ENCODE measurements at regions not wholly inside any gene's neighbourhood (a gene's known extent, or its start where the extent isn't known, plus 50 kb on each side); places are given as distances from the start of the nearest gene placed in this dataset.
"Not testable (repeated sequence)": the region's sequence is repeated elsewhere in the genome, so short reads cannot be mapped to it uniquely, and the experiment has no call there.

DNA sequence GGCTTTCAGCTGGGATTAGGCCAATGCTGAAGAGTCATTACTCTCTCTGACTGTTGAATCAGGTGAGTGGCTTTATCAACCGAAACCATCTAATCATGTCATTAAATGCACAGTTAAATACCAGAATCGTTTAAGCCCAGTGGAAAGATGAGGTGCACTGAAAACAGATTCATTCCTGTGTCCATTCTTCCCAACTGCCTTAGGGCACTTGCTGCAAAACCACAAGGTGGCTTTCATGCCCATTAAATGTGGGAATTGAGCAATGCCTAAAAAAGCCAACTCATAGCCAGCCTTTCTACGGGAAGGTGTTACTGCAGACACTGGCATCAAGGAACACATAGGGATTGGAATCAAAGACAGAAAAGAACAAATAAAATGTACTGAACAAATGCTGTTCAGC, 246.3 kb upstream of the NBPF12 start:
- TF ChIP-seq, protein P1, sequence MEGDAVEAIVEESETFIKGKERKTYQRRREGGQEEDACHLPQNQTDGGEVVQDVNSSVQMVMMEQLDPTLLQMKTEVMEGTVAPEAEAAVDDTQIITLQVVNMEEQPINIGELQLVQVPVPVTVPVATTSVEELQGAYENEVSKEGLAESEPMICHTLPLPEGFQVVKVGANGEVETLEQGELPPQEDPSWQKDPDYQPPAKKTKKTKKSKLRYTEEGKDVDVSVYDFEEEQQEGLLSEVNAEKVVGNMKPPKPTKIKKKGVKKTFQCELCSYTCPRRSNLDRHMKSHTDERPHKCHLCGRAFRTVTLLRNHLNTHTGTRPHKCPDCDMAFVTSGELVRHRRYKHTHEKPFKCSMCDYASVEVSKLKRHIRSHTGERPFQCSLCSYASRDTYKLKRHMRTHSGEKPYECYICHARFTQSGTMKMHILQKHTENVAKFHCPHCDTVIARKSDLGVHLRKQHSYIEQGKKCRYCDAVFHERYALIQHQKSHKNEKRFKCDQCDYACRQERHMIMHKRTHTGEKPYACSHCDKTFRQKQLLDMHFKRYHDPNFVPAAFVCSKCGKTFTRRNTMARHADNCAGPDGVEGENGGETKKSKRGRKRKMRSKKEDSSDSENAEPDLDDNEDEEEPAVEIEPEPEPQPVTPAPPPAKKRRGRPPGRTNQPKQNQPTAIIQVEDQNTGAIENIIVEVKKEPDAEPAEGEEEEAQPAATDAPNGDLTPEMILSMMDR (IDR thresholded peaks at IDR 0.05), result not testable (repeated sequence)
- not testable (repeated sequence) for TF ChIP-seq POLR2A (IDR thresholded peaks at IDR 0.05)
